ENCODE measurements at regions not wholly inside any gene's neighbourhood (a gene's known extent, or its start where the extent isn't known, plus 50 kb on each side); places are given as distances from the start of the nearest gene placed in this dataset.

DNA sequence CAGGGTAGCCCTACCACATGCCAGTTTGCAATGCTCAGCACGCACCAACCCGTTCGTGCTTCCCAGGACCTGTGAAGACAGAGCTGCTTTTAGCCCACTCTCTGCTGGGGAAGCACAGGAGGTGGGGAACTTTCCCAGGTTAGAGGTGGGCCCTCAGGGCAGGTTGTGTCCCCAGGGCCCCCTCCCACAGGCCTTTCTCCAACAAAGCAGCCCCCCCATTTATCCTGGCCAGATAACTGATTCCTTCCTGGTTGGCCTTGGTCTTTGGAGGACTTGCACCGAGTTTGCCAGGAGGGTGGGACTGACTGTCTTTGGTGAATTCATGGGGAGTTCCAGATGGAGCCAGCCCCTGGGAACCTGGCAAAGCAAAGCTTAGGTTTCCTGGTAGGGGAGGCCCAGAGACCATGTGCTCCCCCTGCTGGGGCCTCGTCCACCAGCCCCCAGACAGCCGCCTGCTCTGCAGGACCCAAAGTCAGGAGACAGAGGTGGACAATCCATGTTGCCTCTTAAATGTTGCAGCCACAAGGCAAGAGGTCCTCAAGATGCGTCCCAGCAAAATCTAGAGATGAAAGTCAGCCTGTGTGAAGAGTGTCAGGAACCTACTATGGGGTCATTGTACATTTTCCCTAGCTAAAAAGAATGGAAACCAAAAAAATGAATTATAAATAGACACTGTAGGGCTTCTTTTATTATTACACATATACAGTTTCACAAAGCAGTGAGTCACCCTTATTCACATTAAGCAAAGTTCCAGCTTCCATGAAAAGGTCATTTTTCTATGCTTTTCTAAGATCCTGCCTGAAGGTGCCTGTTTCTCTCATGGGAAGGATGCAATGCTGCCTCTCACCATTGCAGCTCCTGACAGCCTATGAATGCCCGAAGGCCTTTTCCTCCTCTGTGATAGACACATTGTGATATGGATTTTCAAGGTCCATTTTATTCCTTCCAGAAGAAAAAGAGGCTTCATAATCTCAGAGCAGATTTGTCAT is 497.8 kb downstream of the PREX1 start:
- TF ChIP-seq, protein P1, sequence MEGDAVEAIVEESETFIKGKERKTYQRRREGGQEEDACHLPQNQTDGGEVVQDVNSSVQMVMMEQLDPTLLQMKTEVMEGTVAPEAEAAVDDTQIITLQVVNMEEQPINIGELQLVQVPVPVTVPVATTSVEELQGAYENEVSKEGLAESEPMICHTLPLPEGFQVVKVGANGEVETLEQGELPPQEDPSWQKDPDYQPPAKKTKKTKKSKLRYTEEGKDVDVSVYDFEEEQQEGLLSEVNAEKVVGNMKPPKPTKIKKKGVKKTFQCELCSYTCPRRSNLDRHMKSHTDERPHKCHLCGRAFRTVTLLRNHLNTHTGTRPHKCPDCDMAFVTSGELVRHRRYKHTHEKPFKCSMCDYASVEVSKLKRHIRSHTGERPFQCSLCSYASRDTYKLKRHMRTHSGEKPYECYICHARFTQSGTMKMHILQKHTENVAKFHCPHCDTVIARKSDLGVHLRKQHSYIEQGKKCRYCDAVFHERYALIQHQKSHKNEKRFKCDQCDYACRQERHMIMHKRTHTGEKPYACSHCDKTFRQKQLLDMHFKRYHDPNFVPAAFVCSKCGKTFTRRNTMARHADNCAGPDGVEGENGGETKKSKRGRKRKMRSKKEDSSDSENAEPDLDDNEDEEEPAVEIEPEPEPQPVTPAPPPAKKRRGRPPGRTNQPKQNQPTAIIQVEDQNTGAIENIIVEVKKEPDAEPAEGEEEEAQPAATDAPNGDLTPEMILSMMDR (IDR thresholded peaks at IDR 0.05; ENCODE audit: borderline replicate concordance, extremely low read depth, low read length, poor library complexity, severe bottlenecking): peak; percentile 50
- no peak for TF ChIP-seq EZH2 (IDR thresholded peaks at IDR 0.05; ENCODE audit: borderline replicate concordance, low read depth, low read length, severe bottlenecking)
